ENCODE measurements at regions not wholly inside any gene's neighbourhood (a gene's known extent, or its start where the extent isn't known, plus 50 kb on each side); places are given as distances from the start of the nearest gene placed in this dataset.

DNA sequence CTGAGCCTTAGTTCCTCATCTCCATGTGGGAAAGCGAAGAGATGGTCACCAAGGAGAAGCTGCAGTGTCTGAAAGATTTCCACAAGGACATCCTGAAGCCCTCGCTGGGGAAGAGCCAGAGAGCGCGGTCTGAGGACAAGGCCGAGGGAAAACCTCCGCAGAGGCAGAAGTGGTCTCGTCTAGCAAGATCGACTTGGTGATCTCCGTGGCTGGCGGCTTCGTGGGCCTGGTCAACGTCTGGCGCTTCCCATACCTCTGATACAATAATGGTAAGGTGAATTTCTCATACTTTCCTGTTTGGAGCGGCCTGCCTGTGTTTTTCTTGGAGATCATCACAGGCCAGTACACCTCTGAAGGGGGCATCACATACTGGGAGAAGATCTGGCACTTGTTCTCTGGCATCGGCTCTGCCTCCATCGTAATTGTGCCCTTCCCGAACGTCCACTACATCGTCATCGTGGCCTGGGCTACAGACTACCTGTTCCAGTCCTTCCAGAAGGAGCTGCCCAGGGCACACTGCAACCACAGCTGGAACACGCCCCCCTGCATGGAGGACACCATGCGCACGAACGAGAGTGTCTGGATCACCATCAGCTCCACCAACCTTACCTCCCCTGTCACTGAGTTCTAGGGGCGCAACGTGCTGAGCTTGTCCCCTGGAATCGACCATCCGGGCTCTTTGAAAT is 841.1 kb upstream of the TMPRSS15 start:
- DNase-seq (ENCODE audit: low read depth): no peak

- no peak for DNase-seq (ENCODE audit: low read depth)
Observed at GRCh38 chr21:19245188-19245580, 841.6 kb upstream of the TMPRSS15 start.

DNA sequence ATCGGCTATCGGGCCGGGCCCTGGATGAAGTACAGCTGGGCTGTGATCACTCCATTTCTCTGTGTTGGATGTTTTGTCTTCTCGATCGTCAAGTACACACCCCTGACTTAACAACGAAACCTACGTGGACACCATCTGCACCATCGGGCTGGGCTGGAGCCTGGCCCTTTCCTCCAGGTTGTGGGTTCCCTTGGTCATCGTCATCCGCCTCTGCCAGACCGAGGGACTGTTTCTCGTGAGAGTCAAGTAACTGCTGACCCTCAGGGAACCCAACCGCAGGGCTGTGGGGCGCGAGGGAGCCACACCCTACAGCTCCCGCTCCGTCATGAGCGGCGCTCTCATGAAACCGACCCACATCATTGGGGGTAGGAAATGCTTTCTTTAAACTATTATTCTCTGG is 842.4 kb upstream of the TMPRSS15 start:
- DNase-seq (ENCODE audit: low read depth): no peak

DNA sequence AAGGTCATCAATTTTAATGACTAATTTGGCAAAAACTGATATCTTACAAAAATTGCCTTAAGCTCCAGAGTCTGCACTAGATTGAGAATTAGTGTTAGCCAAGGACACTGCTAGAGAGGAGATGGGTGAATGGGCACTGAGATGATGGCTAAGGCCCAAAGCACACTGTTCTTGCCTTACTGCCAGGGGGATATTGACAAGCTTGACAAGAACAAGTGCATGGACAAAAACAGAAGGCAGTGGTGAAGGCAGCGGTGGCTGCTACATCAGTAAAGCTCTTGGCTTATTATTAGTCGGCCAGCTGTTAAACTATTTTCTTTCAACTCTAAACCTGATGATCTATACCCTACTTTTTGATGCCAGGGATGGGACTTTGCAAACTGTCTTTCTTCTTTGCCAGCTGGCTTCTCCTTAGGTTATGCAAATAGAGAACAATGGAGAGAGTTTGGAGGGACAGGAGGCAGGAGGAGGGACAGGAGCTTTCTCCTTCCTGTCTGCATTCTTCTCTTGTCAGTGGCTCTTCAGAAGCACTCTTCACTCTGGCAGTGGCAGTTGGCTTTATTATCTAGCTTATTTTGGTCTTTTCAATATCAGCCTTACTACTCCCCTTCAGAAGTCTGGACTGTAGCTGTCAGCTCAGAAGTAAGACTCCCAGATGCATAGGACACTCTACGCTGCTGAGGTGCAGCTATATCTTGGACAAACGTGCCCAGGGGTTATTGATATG is 853.5 kb upstream of the TMPRSS15 start:
- no peak for DNase-seq (ENCODE audit: low read depth)

DNA sequence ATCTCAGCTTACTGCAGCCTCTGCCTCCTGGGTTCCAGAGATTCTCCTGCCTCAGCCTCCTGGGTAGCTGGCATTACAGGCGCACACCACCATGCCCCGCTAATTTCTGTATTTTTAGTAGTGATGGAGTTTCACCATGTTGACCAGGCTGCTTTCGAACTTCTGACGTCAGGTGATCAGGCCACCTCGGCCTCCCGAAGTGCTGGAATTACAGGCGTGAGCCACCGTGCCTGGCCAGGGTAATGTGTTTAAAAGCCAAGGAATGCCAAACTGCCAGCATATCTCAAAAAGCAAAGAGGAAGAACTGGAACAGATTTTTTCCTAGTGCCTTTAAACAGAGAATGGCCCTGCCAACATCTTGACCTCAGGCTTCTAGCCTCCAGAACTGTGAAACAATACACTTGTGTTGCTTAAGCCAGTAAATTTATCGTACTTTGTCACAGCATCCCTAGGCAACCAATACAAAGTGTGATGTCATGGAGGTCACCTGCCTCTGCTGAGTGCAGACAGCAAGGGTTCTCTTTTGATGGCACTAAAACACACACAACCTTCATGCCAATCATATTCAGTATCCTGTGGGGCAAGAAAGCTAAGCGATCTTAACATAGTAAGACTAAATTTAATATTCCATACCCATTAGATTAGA is 858.3 kb upstream of the TMPRSS15 start:
- no peak for DNase-seq (ENCODE audit: low read depth)

DNA sequence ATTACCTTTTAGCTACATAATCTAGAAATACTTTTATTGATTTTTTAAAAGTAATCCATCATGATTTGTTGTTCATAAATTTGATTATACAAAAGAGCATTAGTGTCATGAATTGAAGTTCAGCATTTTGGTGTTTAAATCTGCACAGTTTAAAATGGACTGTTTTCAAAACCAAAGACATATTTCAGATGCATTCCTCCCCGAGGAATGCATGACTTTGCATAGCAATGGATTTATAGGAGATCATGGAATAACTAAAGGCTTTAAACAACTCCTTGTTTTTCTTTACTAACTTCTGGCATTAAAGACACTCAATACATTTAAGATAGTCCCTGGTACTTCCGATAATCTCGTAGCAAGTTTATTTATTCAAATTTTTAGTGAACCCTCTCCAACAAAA is 863.1 kb upstream of the TMPRSS15 start:
- DNase-seq (ENCODE audit: low read depth): no peak

DNA sequence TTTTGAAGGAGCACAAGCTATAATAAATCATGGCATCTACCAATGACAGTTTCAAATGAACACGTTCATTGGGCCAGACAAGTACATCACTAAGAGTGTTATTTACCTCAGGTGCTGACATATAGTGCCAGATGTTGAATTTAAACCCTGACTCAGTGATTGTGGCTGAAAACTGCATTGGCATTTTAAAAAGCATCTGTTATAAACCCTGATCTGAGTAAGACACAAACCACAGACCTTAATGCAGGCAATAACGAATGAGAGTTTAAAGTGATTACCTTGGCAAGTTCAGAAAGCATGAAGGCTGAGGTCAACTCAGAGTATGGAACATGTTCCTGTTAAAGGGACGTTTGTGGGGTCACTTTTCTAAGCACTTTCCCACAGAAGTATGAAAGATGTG is 865.1 kb upstream of the TMPRSS15 start:
- no peak for DNase-seq (ENCODE audit: low read depth)

DNA sequence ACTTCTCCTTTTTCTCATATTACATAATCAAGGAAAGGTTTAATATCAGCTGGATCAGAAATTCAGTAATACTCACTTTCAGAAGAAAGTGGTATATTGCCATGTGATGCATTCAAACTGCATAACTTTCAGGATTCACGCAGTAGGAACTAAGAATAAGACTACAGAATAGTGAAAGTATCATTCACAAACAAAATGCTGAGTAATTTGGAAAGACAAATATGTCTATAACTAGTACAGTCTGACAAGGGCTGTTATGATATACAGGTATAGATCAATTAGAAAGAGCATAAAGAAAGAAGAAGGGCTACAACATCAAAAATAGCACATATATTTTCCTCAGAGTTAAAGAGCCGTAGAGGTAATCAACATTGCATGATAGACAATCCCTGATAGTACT is 871.5 kb upstream of the TMPRSS15 start:
- DNase-seq (ENCODE audit: low read depth): no peak

DNA sequence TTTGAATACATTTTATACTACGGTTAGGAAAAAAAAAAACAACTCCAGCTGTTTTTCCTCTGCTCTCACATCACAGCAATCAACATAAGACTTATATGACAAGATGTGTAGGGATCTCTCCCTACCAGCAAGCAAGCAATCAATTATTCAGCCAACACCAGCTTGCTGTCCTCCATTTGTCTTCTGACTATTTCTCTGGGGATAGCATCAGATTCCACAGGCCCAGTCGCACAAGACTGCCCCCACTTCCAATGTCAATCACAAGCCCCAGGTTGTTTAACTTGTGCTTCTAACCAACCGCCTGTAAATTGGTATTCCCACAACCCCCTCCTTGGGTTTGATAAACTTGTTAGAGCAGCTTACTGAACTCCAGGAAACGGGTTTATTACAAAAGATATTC is 873.1 kb upstream of the TMPRSS15 start:
- no peak for DNase-seq (ENCODE audit: low read depth)

DNA sequence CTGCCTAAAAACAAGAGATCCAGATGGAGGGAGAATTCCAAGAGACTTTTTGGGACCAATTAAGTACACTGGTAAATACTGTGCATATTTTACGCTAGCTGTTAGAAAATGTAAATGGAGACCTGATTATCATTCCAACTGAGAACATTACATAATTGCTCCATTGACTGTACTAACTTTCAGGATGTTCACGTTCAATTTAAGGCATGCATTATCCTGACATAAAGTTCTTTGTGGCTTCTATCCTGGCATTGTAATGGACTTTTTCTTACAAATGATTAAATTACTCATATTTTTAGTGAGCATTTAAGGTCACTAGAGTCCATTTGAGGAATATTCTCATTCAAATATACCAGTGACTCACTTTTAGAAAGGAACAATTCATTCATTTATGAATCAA is 883.3 kb upstream of the TMPRSS15 start:
- no peak for DNase-seq (ENCODE audit: low read depth)

GRCh38 chr21:19290328-19290727 is 886.7 kb upstream of the TMPRSS15 start:
- DNase-seq (ENCODE audit: low read depth): no peak

DNA sequence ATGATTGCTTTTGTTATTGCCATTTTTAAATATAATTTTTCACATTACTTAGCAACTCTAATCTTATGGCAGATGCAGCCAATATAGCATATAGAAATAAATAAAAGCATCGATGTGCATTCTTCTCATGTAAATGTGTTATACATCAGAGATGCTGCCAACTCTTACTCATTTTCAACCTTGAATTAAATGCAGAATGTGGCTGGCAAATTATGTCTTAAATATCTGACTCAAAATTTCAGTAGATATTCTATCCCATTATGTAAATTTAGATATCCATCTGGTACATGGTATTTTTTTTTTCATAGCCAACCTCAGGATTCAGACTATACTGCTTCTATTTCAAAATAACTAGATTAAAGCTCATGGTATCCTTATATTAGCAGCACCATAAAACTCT is 916.7 kb upstream of the TMPRSS15 start:
- no peak for DNase-seq (ENCODE audit: low read depth)

DNA sequence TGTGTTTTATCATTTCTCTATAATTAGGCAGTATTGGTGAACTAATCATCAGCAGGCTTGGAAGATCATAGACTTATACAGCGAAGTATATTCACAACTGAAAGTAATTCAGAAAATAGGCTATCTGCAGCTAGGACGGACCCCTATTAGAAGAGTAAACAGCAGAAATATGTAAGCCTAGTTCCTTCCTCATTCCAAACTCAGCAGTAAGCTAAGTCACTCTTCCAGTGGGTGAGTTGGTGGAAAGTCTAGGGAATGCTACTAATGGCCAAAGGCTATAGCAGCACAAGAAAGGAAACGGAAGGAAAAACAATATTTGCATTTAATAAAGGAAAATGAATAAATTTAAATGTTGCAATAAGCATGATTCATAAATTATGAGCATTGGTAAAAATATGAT is 918.1 kb upstream of the TMPRSS15 start:
- no peak for DNase-seq (ENCODE audit: low read depth)

- DNase-seq (ENCODE audit: low read depth): no peak
Observed at GRCh38 chr21:19322360-19322759, 918.8 kb upstream of the TMPRSS15 start.

- no peak for DNase-seq (ENCODE audit: low read depth)
Observed at GRCh38 chr21:19326531-19327319, 923.1 kb upstream of the TMPRSS15 start.

GRCh38 chr21:19328954-19329353 is 925.4 kb upstream of the TMPRSS15 start:
- DNase-seq (ENCODE audit: low read depth): no peak

DNA sequence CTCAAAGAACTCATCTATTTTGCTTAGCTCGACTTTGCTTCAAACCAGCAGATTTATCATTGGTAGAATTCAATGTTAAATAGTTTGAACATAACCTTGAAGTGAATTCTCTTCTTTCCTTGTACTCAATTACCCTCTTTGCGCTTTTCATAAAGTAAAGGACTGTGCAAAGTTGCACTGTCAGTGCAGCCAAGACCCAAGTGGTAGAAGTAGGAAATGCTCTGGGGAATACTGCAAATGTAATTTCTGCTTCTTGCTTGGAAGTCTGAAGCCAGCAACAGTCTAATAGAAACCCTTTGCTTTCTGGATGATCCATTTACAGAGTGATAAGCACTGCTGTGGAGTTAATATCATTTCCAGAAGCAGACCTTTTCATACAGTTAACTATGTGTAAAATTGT is 936.7 kb upstream of the TMPRSS15 start:
- no peak for DNase-seq (ENCODE audit: low read depth)

DNA sequence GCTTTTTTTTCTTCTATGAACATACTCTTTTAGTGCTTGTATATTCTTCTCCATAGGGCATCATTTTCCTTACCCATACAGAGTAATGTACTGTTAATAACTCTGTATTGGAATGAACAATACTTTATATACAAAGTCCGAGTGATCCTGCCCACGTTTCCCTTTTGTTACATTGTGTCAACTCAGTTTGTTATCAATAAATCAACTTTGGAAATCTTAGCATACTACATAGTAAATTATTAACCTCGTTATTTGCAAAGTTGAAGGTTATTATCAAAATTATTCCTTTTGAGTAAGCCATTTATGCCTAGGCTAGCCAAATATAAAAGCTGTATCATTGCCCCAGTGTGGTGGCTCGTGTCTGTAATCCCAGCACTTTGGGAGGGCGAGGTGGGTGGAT is 937.4 kb upstream of the TMPRSS15 start:
- DNase-seq (ENCODE audit: low read depth): no peak

GRCh38 chr21:19343711-19344110 is 940.1 kb upstream of the TMPRSS15 start:
- DNase-seq (ENCODE audit: low read depth): no peak

GRCh38 chr21:19350286-19350685 is 946.7 kb upstream of the TMPRSS15 start:
- no peak for DNase-seq (ENCODE audit: low read depth)

GRCh38 chr21:19353256-19353655 is 949.7 kb upstream of the TMPRSS15 start:
- no peak for DNase-seq (ENCODE audit: low read depth)

DNA sequence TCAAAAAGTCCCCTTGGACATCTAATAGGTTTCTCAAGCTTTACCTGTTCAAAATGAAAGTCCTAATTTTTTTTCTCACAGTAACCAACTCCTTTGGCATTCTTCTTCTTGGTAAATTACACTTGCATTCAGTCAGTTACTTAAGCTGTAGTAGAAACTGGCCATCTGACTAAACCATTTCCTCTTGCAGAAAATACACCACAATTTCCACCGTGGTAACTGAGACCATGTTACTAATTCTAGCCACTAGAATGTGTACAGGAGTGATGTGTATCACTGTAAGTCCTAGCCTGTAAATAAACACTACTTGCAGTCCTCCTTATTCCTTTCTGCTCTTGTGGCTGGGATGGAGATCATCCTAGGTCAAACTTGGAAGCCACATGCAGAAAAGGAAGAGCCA is 965.4 kb upstream of the TMPRSS15 start:
- DNase-seq (ENCODE audit: low read depth): no peak

- DNase-seq (ENCODE audit: low read depth): no peak
Observed at GRCh38 chr21:19392390-19392789, 988.8 kb upstream of the TMPRSS15 start.
